ENCODE measurements at regions not wholly inside any gene's neighbourhood (a gene's known extent, or its start where the extent isn't known, plus 50 kb on each side); places are given as distances from the start of the nearest gene placed in this dataset.
A peak's percentile ranks its signal among the peaks of the same experiment; 100 is the strongest.

DNA sequence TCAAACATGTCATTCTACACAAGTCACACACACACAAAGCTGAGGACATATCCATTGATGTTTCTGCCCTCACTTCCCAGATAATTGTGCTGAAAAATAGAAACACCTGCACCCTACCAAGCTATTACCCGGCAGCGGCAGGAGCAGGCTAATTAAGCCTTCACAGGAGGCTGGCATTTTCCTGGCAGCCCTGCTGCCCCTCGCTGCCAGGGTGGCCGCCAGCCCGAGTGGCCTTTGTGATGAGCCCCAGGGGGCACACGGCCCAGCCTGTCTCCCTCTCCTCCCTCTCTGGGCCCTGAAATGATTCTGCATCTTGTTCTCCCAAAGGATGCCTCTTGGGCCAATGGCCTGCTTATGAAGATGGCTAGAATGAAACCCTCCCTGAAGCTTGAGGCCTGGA lies 76.2 kb upstream of the TP53I11 start:
- no peaks in the 10 kb centered on the region for H3K27me3 ChIP-seq
- no peak overlapping the region for H3K4me3 ChIP-seq
- DNase-seq (peak in 1 of 2 donors; percentile 40), ATAC-seq (peak in 2 of 8 donors; percentile 36 to 72)
- H3K4me1 ChIP-seq: peaks cover 3 to 74% (median 41%) of the 10 kb centered on the region in 9 donors
- peak overlapping the region in 8 of 10 donors; percentile 22 to 86 (median 78) for H3K27ac ChIP-seq
- TF ChIP-seq, protein P1, sequence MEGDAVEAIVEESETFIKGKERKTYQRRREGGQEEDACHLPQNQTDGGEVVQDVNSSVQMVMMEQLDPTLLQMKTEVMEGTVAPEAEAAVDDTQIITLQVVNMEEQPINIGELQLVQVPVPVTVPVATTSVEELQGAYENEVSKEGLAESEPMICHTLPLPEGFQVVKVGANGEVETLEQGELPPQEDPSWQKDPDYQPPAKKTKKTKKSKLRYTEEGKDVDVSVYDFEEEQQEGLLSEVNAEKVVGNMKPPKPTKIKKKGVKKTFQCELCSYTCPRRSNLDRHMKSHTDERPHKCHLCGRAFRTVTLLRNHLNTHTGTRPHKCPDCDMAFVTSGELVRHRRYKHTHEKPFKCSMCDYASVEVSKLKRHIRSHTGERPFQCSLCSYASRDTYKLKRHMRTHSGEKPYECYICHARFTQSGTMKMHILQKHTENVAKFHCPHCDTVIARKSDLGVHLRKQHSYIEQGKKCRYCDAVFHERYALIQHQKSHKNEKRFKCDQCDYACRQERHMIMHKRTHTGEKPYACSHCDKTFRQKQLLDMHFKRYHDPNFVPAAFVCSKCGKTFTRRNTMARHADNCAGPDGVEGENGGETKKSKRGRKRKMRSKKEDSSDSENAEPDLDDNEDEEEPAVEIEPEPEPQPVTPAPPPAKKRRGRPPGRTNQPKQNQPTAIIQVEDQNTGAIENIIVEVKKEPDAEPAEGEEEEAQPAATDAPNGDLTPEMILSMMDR (IDR thresholded peaks at IDR 0.05): no peak
- H3K9me3 ChIP-seq: no peaks in the 10 kb centered on the region
- intact Hi-C loops (cut with DNase I): loop anchor here in 2 of 10 donors (5.0 to 10.0 kb wide), 3 partner anchors 50 to 80 kb away; partner anchors contain the start of gene TP53I11 (in 1 of the 2)
- 36 to 50% methylated on average over 6 of the region's 6 CpGs for WGBS, 2 donors
- H3K36me3 ChIP-seq: no peaks in the 10 kb centered on the region

DNA sequence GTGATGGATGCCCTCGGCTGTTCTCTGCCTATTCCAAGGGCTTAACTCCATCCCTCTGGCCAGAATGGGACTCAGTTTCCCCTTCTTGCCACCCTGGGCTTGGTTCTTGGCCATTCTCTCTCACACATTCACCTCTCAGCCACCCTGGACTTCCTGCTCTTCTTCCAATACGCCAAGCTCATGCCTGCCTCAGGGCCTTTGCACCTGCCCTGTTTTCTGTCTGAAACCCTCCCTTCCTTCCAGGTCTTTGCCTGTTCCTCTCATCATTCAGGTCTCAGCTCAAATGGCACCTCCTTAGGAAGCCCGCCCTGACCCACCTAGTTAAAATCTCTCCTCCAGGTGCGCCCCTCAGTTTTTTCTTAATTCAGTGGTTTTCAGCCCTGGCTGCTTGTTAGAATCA lies 76.6 kb upstream of the TP53I11 start:
- no peak for ATAC-seq
- no peaks in the 10 kb centered on the region for H3K9me3 ChIP-seq
- H3K4me3 ChIP-seq: no peak overlapping the region
- DNase-seq: no peak
- H3K27me3 ChIP-seq: no peaks in the 10 kb centered on the region
- H3K4me1 ChIP-seq: peaks cover 0 to 69% (median 38%) of the 10 kb centered on the region in 9 donors
- H3K36me3 ChIP-seq: no peaks in the 10 kb centered on the region
- WGBS, 2 donors: 97 to 99% methylated on average over 4 of the region's 4 CpGs
- intact Hi-C loops (cut with DNase I): loop anchor here in 2 of 10 donors (5.0 to 10.0 kb wide), 3 partner anchors 50 to 80 kb away; partner anchors contain the start of gene TP53I11 (in 1 of the 2)
- peak overlapping the region in 7 of 10 donors; percentile 59 to 86 (median 80) for H3K27ac ChIP-seq
- TF ChIP-seq, protein P1 (IDR thresholded peaks at IDR 0.05): no peak

DNA sequence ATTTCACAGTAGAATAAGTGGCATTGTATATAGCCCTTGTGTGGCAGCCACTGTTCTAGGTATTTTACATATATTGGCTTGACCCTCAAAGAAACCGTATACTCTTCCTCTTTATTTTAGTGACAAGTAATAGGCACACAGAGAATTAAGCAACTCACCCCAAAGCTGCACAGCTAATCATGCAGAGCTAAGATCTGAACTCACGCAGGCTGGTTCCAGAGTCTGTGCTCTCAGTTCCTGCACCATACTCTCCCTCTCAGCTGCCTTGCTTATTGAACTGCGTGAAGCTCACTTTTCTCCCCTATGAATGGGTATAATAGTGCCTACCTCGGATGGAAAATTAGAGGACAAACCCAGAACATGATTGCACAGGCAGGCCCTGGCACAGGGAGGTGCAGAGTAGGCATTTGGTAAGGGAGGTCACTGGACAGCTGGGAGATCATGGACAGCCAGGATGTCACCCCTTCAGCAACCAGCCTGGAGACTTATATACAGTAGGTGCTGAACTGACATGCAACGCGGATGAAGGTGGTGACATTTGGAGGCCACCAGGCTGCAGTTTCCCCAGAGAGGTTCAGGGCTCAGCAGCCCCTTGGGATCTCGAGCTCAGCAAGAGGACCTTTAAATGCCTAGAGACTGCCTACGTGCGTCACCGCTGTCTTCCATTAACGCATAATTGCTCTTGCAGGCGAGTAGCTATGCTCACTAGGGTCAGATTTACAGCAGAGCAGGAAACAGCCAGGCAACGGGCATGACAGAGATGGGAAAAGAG lies 78.4 kb upstream of the TP53I11 start:
- Histone ChIP-seq H3K9me3 (peaks cover 0 to 4% (median 0%) of the 10 kb centered on the region in 11 donors), H3K4me3 (no peak overlapping the region), H3K27me3 (no peaks in the 10 kb centered on the region), H3K36me3 (no peaks in the 10 kb centered on the region), H3K27ac (peak overlapping the region in 6 of 10 donors; percentile 19 to 83 (median 36)), H3K4me1 (peaks cover 0 to 63% (median 29%) of the 10 kb centered on the region in 9 donors)
- TF ChIP-seq, protein P1 (IDR thresholded peaks at IDR 0.05): no peak
- intact Hi-C loops (cut with DNase I): loop anchor here in 2 of 10 donors (5.0 to 10.0 kb wide), 3 partner anchors 48 to 82 kb away; partner anchors contain the start of gene TP53I11 (in 1 of the 2)
- DNase-seq (peak; percentile 30 to 37), ATAC-seq (peak in 6 of 8 donors; percentile 5 to 27 (median 16))
- WGBS, 2 donors: 73 to 74% methylated on average over 13 of the region's 13 CpGs

DNA sequence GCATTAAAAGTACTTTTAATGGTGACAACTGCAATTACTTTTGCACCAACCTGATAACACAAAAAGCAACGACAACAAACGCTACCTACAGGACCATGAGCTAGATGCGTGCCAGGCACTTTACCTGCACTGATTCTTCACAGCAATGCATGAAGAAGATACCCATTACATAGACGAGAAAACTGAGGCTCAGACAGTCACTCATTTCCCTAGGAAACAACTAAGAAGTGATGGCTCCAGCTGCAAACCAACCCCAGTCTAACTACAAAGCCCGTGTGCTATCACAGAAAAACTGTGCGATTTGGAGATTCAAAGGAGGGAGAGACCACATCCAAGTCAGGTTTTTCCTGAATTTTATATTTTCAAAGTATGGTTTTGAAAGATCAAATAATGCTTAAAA lies 80.1 kb upstream of the TP53I11 start:
- peaks cover 0 to 47% (median 23%) of the 10 kb centered on the region in 9 donors for H3K4me1 ChIP-seq
- peaks cover 0 to 5% (median 0%) of the 10 kb centered on the region in 11 donors for H3K9me3 ChIP-seq
- DNase-seq (no peak), ATAC-seq (no peak)
- no peaks in the 10 kb centered on the region for H3K36me3 ChIP-seq
- TF ChIP-seq, protein P1 (IDR thresholded peaks at IDR 0.05): no peak
- WGBS, 2 donors: 86 to 87% methylated on average over 6 of the region's 6 CpGs
- intact Hi-C loops (cut with DNase I): no loop called here
- H3K27me3 ChIP-seq: no peaks in the 10 kb centered on the region
- H3K4me3 ChIP-seq: no peak overlapping the region
- H3K27ac ChIP-seq: no peak overlapping the region
